ENCODE measurements at regions not wholly inside any gene's neighbourhood (a gene's known extent, or its start where the extent isn't known, plus 50 kb on each side); places are given as distances from the start of the nearest gene placed in this dataset.
"Not testable (repeated sequence)": the region's sequence is repeated elsewhere in the genome, so short reads cannot be mapped to it uniquely, and the experiment has no call there.

DNA sequence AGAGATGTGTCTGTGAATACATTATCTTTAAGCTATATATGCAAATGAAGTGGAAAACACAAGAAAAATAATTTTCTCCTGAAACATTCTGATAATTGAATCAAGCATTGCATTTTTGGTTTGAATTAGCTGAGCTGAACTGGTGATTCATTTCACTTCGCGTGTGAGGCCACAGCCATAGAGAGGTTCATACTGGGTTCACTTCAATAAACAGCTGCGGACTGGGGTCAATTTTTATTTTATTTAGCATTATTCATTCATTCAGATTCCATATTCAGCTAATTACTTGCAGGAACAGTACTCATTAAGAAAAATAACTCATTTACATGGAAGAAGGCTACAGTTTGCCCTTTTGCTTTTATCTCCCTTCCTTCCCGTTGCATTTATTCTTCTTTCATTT, 195.2 kb upstream of the LRIG3 start:
- CTCF ChIA-PET = interaction anchor here (1.8 kb wide), 1 partner anchor 35 kb away, joined by 6 read pairs; no protein-coding TSS in a partner anchor
- no peak for DNase-seq
- Mint-ChIP-seq H3K27me3 (ENCODE audit: low read depth) (no peaks in the 10 kb centered on the region), H3K9me3 (no peaks in the 10 kb centered on the region), H3K4me1 (ENCODE audit: low read depth) (no peaks in the 10 kb centered on the region), H3K4me3 (no peak overlapping the region), H3K36me3 (ENCODE audit: low read depth) (no peaks in the 10 kb centered on the region), H3K27ac (no peak overlapping the region)
- intact Hi-C loops (cut with micrococcal nuclease) = loop anchor here (10.0 kb wide), 2 partner anchors 259 to 719 kb away; no protein-coding TSS in a partner anchor

DNA sequence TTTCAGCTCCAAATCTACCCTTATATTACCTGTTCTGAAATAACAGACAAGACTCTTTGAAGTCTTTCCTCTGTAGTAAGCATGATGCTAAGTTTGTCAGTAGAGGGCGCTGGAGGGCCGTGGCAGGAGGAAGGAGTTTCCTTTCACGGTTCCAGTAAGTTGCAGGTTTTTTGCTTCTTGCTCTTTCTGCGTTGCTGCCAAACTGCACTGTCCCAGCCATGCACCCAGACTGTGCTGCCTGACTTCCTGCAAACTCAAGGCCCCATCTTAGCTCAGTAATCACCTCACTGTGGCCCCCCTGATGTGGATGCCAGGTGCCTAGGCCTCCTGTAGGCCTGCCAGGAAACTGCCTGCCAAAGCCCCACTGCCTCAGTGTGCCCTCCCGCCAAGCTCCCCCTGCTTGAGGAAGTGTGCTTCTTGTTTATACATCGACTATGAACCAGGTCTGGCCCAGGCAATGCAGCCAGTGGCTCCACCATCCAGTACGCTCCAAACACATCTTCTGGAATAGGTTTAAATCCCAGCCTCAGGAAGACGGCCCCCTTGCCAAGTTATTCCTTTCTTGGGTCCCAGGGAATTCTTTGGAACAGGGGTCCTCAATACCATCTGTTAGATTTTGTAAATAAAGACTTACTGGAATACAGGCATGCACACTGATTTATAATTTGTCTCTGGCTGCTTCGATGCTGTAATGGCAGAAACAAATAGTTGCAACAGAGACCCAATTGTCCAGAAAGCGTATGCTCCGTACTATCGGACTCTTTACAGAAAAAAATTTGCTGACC, 193.7 kb upstream of the LRIG3 start:
- intact Hi-C loops (cut with micrococcal nuclease) = loop anchor here (1.0 to 10.0 kb wide), 3 partner anchors 36 to 721 kb away; no protein-coding TSS in a partner anchor

DNA sequence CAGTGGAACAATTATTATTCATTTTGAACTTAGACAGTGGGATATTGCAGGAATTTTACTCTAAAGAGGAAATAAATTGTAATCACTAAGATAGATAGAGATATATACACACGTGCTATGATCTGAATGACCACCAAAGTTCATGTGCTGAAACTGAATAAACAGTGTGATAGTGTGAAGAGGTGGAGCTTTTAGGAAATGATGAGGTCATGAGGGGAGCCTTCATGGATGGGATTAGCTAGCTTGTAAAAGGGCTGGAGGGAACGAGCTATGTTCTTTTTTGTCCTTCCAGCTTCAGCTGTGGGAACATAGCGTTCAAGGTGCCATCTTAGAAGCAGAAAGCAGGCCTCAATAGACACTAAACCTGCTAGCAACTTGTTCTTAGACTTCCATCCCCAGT, 191.5 kb upstream of the LRIG3 start:
- H3K9me3 Mint-ChIP-seq = no peaks in the 10 kb centered on the region
- no peak overlapping the region for H3K27ac Mint-ChIP-seq
- intact Hi-C loops (cut with micrococcal nuclease) = loop anchor here (10.0 kb wide), 2 partner anchors 263 to 723 kb away; no protein-coding TSS in a partner anchor
- no peak overlapping the region for H3K4me3 Mint-ChIP-seq
- DNase-seq = no peak
- H3K4me1 Mint-ChIP-seq (ENCODE audit: low read depth) = no peaks in the 10 kb centered on the region
- no peaks in the 10 kb centered on the region for H3K27me3 Mint-ChIP-seq (ENCODE audit: low read depth)
- CTCF ChIA-PET = no interaction called here
- H3K36me3 Mint-ChIP-seq (ENCODE audit: low read depth) = no peaks in the 10 kb centered on the region

More for the DNA sequence above, 193.7 kb upstream of the LRIG3 start:
- DNase-seq = peak; percentile 81
- Mint-ChIP-seq H3K27ac (no peak overlapping the region), H3K27me3 (ENCODE audit: low read depth) (no peaks in the 10 kb centered on the region), H3K36me3 (ENCODE audit: low read depth) (no peaks in the 10 kb centered on the region), H3K4me3 (no peak overlapping the region), H3K4me1 (ENCODE audit: low read depth) (no peaks in the 10 kb centered on the region), H3K9me3 (no peaks in the 10 kb centered on the region)
- CTCF ChIA-PET = interaction anchor here (0.7 to 1.2 kb wide), 4 partner anchors 36 to 420 kb away, joined by 3 to 5 read pairs (median 3); no protein-coding TSS in a partner anchor

DNA sequence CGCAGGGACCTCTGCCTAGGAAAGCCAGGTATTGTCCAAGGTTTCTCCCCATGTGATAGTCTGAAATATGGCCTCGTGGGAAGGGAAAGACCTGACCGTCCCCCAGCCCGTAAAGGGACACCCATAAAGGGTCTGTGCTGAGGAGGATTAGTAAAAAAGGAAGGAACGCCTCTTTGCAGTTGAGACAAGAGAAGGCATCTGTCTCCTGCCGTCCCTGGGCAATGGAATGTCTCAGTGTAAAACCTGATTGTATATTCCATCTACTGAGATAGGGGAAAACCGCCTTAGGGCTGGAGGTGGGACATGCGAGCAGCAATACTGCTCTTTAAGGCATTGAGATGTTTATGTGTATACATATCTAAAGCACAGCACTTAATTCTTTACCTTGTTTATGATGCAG, 188.2 kb upstream of the LRIG3 start:
- H3K4me3 Mint-ChIP-seq; H3K27me3 Mint-ChIP-seq (ENCODE audit: low read depth); CTCF ChIA-PET; H3K36me3 Mint-ChIP-seq (ENCODE audit: low read depth); H3K9me3 Mint-ChIP-seq; DNase-seq; intact Hi-C loops (cut with micrococcal nuclease); H3K4me1 Mint-ChIP-seq (ENCODE audit: low read depth); H3K27ac Mint-ChIP-seq: not testable (repeated sequence)

DNA sequence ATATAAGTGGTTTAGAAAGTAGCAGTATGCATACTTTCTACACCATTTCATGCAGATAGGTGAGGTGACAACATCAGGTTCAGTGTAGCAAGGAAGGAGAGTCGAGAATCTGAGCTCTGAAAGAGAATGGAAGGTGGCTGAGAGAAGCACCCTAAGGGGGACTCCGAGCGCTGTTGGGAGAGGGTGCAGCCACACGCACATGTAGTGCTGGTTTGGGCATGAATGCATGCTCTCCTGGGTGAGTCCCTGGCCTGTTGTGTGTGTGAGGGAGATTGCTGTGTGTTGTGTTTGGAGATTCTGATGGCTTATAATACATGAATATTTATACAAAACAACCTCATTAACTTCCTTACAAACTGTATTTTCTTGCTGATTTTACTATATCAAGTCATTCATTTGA, 180.3 kb upstream of the LRIG3 start:
- H3K9me3 Mint-ChIP-seq = no peaks in the 10 kb centered on the region
- H3K4me1 Mint-ChIP-seq (ENCODE audit: low read depth) = no peaks in the 10 kb centered on the region
- H3K27ac Mint-ChIP-seq = no peak overlapping the region
- CTCF ChIA-PET = no interaction called here
- intact Hi-C loops (cut with micrococcal nuclease) = no loop called here
- H3K4me3 Mint-ChIP-seq = no peak overlapping the region
- DNase-seq = no peak
- no peaks in the 10 kb centered on the region for H3K36me3 Mint-ChIP-seq (ENCODE audit: low read depth)
- H3K27me3 Mint-ChIP-seq (ENCODE audit: low read depth) = no peaks in the 10 kb centered on the region

DNA sequence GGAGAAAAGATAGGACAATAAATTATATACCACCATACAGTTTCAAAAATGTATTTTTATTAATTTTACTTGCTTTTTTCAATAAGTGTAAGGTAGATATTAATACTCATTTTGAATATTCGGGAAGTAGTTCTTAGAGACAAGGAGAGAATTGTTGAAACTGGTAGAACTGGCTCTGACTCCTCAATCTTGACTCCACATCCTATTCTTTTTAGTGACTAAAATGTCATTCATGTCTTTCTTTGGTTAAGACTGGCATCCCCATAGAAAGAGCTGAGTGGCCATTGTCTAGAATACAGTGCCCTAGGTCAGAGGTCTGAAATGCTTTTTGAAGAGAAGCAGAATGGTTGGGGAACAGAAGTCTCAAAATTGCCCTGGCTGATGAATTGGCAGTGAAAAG, 177.6 kb upstream of the LRIG3 start:
- H3K27me3 Mint-ChIP-seq (ENCODE audit: low read depth) = no peaks in the 10 kb centered on the region
- CTCF ChIA-PET = no interaction called here
- intact Hi-C loops (cut with micrococcal nuclease) = no loop called here
- no peak for DNase-seq
- H3K9me3 Mint-ChIP-seq = no peaks in the 10 kb centered on the region
- H3K36me3 Mint-ChIP-seq (ENCODE audit: low read depth) = no peaks in the 10 kb centered on the region
- no peak overlapping the region for H3K27ac Mint-ChIP-seq
- no peaks in the 10 kb centered on the region for H3K4me1 Mint-ChIP-seq (ENCODE audit: low read depth)
- no peak overlapping the region for H3K4me3 Mint-ChIP-seq

DNA sequence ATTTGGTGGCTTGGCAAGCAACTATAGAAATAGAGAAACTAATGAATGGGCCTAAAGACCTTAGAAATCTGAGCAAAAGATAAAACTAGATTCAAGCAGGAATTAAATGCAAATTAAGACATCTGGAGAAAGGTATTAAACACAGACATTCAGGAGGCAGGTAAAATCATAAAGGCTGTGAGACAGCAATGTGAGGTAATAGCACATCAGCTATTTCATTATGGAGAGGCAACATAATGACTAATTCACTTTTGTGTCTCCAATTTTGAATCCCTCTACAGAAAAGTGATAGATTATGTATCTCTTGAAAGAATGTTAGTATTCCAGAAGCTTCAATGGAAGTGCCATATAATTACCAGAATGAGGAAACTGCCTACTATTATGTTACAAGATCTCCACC, 175.9 kb upstream of the LRIG3 start:
- Mint-ChIP-seq H3K27ac (no peak overlapping the region), H3K4me1 (ENCODE audit: low read depth) (no peaks in the 10 kb centered on the region), H3K9me3 (peaks cover 4% of the 10 kb centered on the region), H3K36me3 (ENCODE audit: low read depth) (no peaks in the 10 kb centered on the region), H3K4me3 (no peak overlapping the region), H3K27me3 (ENCODE audit: low read depth) (peaks cover 2% of the 10 kb centered on the region)
- CTCF ChIA-PET = no interaction called here
- no peak for DNase-seq
- intact Hi-C loops (cut with micrococcal nuclease) = no loop called here

DNA sequence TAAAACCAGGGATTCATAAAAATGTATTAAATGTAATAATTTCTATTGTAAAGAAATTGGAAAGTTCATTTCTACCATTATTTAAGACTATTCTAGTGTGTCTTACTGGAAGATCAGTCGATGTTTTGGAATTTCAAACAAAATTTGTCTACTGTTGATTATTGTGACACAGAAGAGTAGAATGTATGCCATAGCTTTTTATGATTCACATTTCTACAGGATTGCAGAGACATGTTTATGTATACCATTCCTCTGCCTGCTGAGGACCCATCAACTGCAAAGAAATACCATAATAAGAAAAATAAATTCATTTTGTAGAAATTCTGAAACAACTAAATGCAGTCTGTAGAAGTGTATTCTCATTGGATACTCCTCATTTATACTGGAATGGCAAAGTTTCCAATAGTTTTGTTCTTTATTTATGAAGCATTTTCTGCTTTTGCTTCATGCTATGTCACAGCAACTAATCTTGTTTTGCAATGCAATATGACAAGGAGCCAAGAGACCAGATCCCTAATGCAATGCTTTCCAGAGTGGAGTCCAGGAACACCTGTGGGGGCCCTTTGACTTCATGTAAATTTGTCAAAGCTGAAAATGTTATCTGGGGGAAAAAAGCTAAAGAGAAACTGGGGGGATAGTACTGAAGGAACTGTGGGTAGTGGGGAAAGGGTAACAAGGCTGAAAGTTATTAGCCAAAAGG, 172.9 kb upstream of the LRIG3 start:
- intact Hi-C loops (cut with micrococcal nuclease) = no loop called here
- H3K36me3 Mint-ChIP-seq (ENCODE audit: low read depth) = no peaks in the 10 kb centered on the region
- CTCF ChIA-PET = no interaction called here
- H3K9me3 Mint-ChIP-seq = peaks cover 4% of the 10 kb centered on the region
- no peak for DNase-seq
- no peak overlapping the region for H3K27ac Mint-ChIP-seq
- no peaks in the 10 kb centered on the region for H3K4me1 Mint-ChIP-seq (ENCODE audit: low read depth)
- H3K27me3 Mint-ChIP-seq (ENCODE audit: low read depth) = peaks cover 2% of the 10 kb centered on the region
- no peak overlapping the region for H3K4me3 Mint-ChIP-seq

DNA sequence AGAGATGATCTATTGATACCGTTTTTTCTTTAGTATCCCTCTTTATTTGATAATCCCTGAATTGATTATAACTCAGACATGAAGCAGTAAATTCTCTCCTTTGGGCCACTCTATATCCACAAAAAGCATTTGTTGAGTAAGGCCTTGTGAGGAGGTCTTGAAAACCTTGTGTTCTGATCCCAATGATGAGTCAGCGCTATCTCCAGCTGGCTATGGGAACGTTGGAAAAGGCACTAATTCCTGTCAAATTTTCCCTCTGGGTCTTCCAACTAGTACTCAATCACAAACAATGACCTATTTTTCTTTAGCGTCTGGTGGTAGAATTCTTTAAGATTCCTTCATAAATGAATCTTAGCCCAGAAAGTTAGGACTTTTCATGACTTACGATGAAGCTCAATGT, 168.4 kb upstream of the LRIG3 start:
- H3K9me3 Mint-ChIP-seq = peaks cover 4% of the 10 kb centered on the region
- no peak for DNase-seq
- no peaks in the 10 kb centered on the region for H3K36me3 Mint-ChIP-seq (ENCODE audit: low read depth)
- H3K4me3 Mint-ChIP-seq = no peak overlapping the region
- CTCF ChIA-PET = no interaction called here
- no peak overlapping the region for H3K27ac Mint-ChIP-seq
- no peaks in the 10 kb centered on the region for H3K4me1 Mint-ChIP-seq (ENCODE audit: low read depth)
- H3K27me3 Mint-ChIP-seq (ENCODE audit: low read depth) = peaks cover 2% of the 10 kb centered on the region
- intact Hi-C loops (cut with micrococcal nuclease) = no loop called here

DNA sequence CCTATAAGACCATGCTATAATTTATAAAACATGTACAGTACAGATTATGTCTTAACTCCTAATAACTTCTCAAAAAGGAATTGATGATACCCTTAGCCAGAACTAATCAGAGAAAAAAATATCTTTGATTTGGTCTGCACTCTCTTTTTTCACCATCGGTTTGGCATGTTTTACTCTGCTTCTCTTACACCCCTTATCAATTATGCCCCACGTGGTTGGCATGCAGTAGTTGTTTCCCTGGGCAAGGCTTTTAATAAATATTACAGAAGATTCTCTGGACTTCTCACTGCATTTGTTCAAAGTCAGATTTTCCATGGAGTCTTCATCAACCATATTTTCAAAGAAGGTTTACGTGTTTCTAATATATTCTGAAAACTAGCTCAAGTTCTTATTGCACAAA, 167.4 kb upstream of the LRIG3 start:
- H3K4me3 Mint-ChIP-seq = no peak overlapping the region
- H3K9me3 Mint-ChIP-seq = peaks cover 4% of the 10 kb centered on the region
- H3K27ac Mint-ChIP-seq = no peak overlapping the region
- intact Hi-C loops (cut with micrococcal nuclease) = no loop called here
- H3K27me3 Mint-ChIP-seq (ENCODE audit: low read depth) = peaks cover 2% of the 10 kb centered on the region
- no peak for DNase-seq
- CTCF ChIA-PET = no interaction called here
- no peaks in the 10 kb centered on the region for H3K4me1 Mint-ChIP-seq (ENCODE audit: low read depth)
- no peaks in the 10 kb centered on the region for H3K36me3 Mint-ChIP-seq (ENCODE audit: low read depth)

DNA sequence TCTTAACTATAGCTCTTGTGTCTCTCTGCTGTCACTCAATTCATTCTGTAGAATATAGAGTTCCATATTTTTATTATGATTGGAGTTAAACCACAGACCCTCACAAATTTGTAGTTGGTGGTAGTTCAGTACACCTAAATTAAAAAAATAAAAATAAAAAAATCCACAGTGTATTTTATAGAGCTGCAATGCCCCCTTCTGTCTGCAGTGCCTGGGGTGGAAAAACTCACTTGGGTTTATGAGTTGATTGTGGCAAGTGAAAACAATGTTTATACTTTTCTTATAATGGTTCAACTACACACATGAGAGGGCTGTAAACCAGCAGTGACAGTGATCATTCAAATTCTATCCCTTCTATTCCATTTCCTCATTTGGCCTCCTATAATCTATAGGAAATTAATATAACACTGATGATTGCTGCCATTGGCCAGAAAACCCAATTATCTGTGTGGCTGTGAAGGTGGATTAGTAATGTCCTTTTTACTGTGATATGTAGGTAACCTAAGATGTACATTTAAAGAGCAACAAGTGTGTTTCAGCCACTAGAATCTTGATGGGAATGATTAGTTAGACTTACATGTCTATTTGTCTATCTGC, 166.9 kb upstream of the LRIG3 start:
- Mint-ChIP-seq H3K36me3 (ENCODE audit: low read depth) (no peaks in the 10 kb centered on the region), H3K27ac (no peak overlapping the region), H3K9me3 (peaks cover 3% of the 10 kb centered on the region), H3K4me1 (ENCODE audit: low read depth) (no peaks in the 10 kb centered on the region), H3K27me3 (ENCODE audit: low read depth) (peaks cover 2% of the 10 kb centered on the region), H3K4me3 (no peak overlapping the region)
- DNase-seq = no peak
- CTCF ChIA-PET = no interaction called here
- intact Hi-C loops (cut with micrococcal nuclease) = no loop called here

DNA sequence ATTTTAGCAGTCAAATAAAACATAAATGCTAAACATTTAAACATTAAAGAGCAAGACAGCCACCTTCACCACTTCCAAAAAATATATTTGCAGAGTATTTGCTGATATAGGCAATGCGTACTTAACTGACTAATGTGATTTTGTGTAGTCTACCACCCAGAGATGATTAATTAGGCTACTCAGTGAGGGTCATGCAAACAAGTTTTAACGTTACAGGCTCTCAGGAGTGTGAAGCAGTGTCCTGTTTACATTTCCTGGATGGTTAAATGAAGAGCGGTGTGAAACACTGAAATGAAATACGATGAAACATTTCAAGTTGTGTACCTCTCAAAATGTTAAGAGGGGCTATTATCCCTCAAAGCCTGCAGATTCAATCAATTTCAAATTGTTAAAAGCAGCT, 165.8 kb upstream of the LRIG3 start:
- H3K4me1 Mint-ChIP-seq (ENCODE audit: low read depth) = no peaks in the 10 kb centered on the region

DNA sequence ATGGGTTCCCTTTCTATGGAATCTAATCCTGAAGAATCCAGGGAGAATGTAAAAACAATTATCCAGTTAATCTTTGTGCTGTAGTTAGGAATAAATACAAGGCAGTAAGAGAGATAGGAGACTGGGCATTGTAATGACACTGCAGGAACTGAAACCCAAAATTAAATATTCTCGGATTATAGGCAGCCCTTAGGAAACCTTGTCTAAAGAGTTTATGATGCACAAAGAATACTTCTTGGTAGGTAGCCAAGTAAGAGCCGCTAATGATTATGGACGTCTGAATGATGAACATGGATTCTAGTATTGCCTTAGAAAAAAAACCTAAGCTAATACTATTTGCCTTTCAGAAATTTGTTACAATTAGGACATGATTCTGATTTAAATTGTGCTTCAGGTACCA, 165.4 kb upstream of the LRIG3 start:
- no peaks in the 10 kb centered on the region for H3K27me3 Mint-ChIP-seq (ENCODE audit: low read depth)
- intact Hi-C loops (cut with micrococcal nuclease) = no loop called here
- H3K9me3 Mint-ChIP-seq = no peaks in the 10 kb centered on the region
- H3K36me3 Mint-ChIP-seq (ENCODE audit: low read depth) = no peaks in the 10 kb centered on the region
- DNase-seq = no peak
- CTCF ChIA-PET = no interaction called here
- H3K4me1 Mint-ChIP-seq (ENCODE audit: low read depth) = no peaks in the 10 kb centered on the region
- H3K4me3 Mint-ChIP-seq = no peak overlapping the region
- H3K27ac Mint-ChIP-seq = no peak overlapping the region

More for the DNA sequence above, 165.8 kb upstream of the LRIG3 start:
- Mint-ChIP-seq H3K4me3 (no peak overlapping the region), H3K27ac (no peak overlapping the region), H3K9me3 (no peaks in the 10 kb centered on the region), H3K36me3 (ENCODE audit: low read depth) (no peaks in the 10 kb centered on the region), H3K27me3 (ENCODE audit: low read depth) (no peaks in the 10 kb centered on the region)
- no peak for DNase-seq
- intact Hi-C loops (cut with micrococcal nuclease) = no loop called here
- CTCF ChIA-PET = no interaction called here

Measured in activated naive CD4-positive, alpha-beta T cell treated with anti-CD3 and anti-CD28 coated beads for 36 hours (primary cell).